Esophagus muscularis mucosa (tissue), 4 donors: ENCODE measurements at regions not wholly inside any gene's neighbourhood (a gene's known extent, or its start where the extent isn't known, plus 50 kb on each side); places are given as distances from the start of the nearest gene placed in this dataset.
"Not testable (repeated sequence)": the region's sequence is repeated elsewhere in the genome, so short reads cannot be mapped to it uniquely, and the experiment has no call there.

Experiments used
- EP300 ChIP-seq: sonication (generic); formaldehyde crosslinking; IDR thresholded peaks from one replicate; pipeline ENCODE4 v1.6.1; 2017; ENCODE audit warnings: antibody characterized with exemption
- POLR2A ChIP-seq: fragments of 450-650 bp; IDR thresholded peaks from one replicate; pipeline ENCODE4 v1.6.1; 2017; ENCODE audit warnings: antibody characterized with exemption, moderate library complexity, mild to moderate bottlenecking, low read depth
- POLR2AphosphoS5 ChIP-seq, 2 donors: sonication (generic); formaldehyde crosslinking; IDR thresholded peaks; one replicate each; pipeline ENCODE4 v1.6.1; 2017; ENCODE audit warnings: antibody characterized with exemption in 2 of 2
- TF ChIP-seq, protein P1 (sequence below), 3 experiments: fragments of 200-600 bp in 2 of 3; fragments of 450-650 bp in 1 of 3; sonication (generic) in 2 of 3; IDR thresholded peaks; one replicate each; pipeline ENCODE4 v1.5.1; 2017 to 2019; ENCODE audit warnings: antibody characterized with exemption in 3 of 3, mild to moderate bottlenecking in 2 of 3, moderate library complexity in 1 of 3

DNA sequence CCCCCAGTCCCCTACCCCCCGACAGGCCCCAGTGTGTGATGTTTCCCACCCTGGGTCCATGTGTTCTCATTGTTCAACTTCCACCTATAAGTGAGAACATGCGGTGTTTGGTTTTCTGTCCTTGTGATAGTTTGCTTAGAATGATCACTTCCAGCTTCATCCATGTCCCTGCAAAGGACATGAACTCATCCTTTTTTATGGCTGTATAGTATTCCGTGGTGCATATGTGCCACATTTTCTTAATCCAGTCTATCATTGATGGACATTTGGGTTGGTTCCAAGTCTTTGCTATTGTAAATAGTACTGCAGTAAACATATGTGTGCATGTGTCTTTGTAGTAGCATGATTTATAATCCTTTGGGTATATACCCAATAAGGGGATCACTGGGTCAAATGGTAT is 208.2 kb upstream of the NEBL start:
- TF ChIP-seq EP300; POLR2AphosphoS5 (IDR thresholded peaks at IDR 0.05); POLR2A: not testable (repeated sequence)
- TF ChIP-seq, protein P1, sequence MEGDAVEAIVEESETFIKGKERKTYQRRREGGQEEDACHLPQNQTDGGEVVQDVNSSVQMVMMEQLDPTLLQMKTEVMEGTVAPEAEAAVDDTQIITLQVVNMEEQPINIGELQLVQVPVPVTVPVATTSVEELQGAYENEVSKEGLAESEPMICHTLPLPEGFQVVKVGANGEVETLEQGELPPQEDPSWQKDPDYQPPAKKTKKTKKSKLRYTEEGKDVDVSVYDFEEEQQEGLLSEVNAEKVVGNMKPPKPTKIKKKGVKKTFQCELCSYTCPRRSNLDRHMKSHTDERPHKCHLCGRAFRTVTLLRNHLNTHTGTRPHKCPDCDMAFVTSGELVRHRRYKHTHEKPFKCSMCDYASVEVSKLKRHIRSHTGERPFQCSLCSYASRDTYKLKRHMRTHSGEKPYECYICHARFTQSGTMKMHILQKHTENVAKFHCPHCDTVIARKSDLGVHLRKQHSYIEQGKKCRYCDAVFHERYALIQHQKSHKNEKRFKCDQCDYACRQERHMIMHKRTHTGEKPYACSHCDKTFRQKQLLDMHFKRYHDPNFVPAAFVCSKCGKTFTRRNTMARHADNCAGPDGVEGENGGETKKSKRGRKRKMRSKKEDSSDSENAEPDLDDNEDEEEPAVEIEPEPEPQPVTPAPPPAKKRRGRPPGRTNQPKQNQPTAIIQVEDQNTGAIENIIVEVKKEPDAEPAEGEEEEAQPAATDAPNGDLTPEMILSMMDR (IDR thresholded peaks at IDR 0.05): not testable (repeated sequence)
